Fibroblast of lung (primary cell): ENCODE measurements at regions not wholly inside any gene's neighbourhood (a gene's known extent, or its start where the extent isn't known, plus 50 kb on each side); places are given as distances from the start of the nearest gene placed in this dataset.
A peak's percentile ranks its signal among the peaks of the same experiment; 100 is the strongest.

Experiments used
- DNase-seq, 2 donors: peaks; one replicate each; pipeline versions ENCODE4 v3.0.0 to v3.0.0-alpha.2; 2010; ENCODE audit warnings: low read depth in 2 of 2
- H2AFZ ChIP-seq: 2 replicates; pipeline ENCODE4 v1.5.1; 2012; ENCODE audit warnings: low read length, control low read depth, inconsistent platforms
- H3K27ac ChIP-seq: 2 replicates; pipeline ENCODE4 v1.5.1; 2011; ENCODE audit warnings: low read length, control low read depth; ENCODE audit not compliant: insufficient read depth
- H3K27me3 ChIP-seq: 2 replicates; pipeline ENCODE4 v1.5.1; 2011; ENCODE audit warnings: mild to moderate bottlenecking, low read length; ENCODE audit not compliant: control insufficient read depth, insufficient read depth
- H3K36me3 ChIP-seq: 2 replicates; pipeline ENCODE4 v1.5.1; 2011; ENCODE audit warnings: low read length; ENCODE audit not compliant: control insufficient read depth, insufficient read depth
- H3K4me1 ChIP-seq: 2 replicates; pipeline ENCODE4 v1.5.1; 2011; ENCODE audit warnings: low read length; ENCODE audit not compliant: control insufficient read depth, insufficient read depth; ENCODE audit errors: extremely low read depth
- H3K4me2 ChIP-seq: 2 replicates; pipeline ENCODE4 v1.5.1; 2011; ENCODE audit warnings: low read length, control low read depth; ENCODE audit not compliant: insufficient read depth; ENCODE audit errors: extremely low read depth
- H3K4me3 ChIP-seq, 4 experiments: fragments of 200-600 bp in 1 of 4; sonication (generic) in 1 of 4; replicated peaks in 1 of 4; 2 replicates each; pipeline ENCODE4 v1.5.1; 2011 to 2016; ENCODE audit warnings: low read length in 4 of 4, low read depth in 3 of 4, mild to moderate bottlenecking in 3 of 4, control low read depth in 2 of 4, inconsistent platforms in 1 of 4, mixed read lengths in 1 of 4; ENCODE audit not compliant: insufficient read depth in 1 of 4; ENCODE audit errors: control extremely low read depth in 1 of 4
- H3K79me2 ChIP-seq: 2 replicates; pipeline ENCODE4 v1.5.1; 2012; ENCODE audit warnings: mild to moderate bottlenecking, low read length, inconsistent platforms; ENCODE audit not compliant: control insufficient read depth, insufficient read depth
- H3K9ac ChIP-seq: 2 replicates; pipeline ENCODE4 v1.5.1; 2011; ENCODE audit warnings: mild to moderate bottlenecking, low read length, control low read depth; ENCODE audit not compliant: insufficient read depth
- H3K9me3 ChIP-seq: 2 replicates; pipeline ENCODE4 v1.5.1; 2012; ENCODE audit warnings: low read depth, low read length; ENCODE audit not compliant: control insufficient read depth, insufficient read depth
- H4K20me1 ChIP-seq: 2 replicates; pipeline ENCODE4 v1.5.1; 2011; ENCODE audit warnings: low read length; ENCODE audit not compliant: control insufficient read depth, insufficient read depth; ENCODE audit errors: extremely low read depth
- EZH2 ChIP-seq: IDR thresholded peaks from 2 replicates; pipeline ENCODE4 v1.5.1; 2012; ENCODE audit warnings: low read length, control low read depth, mild to moderate bottlenecking; ENCODE audit errors: missing control alignments
- TF ChIP-seq, protein P1 (sequence below), 2 donors: IDR thresholded peaks in 1 of 2; conservative IDR thresholded peaks in 1 of 2; 1 replicate in 1 of 2; 2 replicates in 1 of 2; pipeline ENCODE4 v1.5.1; 2011 to 2012; ENCODE audit warnings: low read length in 2 of 2, control low read depth in 1 of 2, inconsistent platforms in 1 of 2, low read depth in 1 of 2, mild to moderate bottlenecking in 1 of 2

DNA sequence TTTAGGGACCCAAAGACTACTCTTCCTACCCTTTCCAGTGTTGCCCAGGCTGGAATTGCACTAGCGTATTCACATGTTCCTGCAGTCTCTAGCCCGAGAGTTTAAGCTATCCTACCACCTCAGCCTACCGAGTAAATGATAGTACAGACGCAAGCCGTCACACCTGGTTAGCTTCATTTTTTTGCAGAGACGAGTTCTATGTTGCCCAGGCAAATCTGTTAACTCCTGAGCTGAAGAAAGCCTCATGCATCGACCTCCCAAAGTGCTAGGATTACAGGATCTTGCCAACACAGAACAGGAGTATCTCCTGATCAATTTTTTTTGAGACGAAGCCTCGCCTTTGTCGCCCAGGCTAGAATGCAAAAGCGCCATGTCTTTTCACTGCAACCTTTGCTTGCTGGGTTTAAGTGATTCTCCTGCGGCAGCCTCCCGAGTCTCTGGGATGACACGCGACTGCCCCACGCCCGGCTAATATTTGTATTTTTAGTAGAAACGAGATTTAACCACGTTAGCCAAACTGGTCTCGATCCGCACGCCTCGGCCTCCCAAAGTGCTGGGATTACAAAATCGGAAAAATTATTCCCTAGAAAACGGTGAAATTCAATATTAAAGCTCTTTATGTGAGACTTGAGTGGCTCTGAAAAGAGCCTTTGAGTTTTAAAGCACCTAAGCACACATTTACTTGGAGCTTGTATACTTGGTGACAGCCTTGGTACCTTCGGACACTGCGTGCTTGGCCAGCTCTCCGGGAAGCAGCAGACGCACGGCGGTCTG lies 128.5 kb downstream of the HFE start:
- peak overlapping the region; percentile 33 for H2AFZ ChIP-seq

DNA sequence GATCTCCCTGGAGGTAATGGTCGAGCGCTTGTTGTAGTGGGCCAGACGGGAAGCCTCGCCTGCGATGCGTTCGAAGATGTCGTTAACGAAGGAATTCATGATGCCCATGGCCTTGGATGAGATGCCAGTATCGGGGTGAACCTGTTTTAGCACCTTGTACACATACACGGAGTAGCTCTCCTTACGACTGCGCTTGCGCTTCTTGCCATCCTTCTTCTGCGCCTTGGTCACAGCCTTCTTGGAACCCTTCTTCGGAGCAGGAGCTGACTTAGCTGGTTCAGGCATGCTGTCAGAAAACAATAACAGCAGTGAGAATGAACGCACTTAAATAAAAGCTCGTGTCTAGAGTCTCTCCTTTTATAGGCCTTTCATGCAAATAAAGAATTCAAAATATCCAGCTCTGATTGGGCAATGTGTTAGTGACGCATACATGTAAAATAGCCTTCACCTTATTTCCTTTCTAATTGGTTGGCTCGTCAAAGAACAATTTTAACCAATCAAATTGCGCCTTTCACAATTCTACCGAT lies 129.2 kb downstream of the HFE start:
- Histone ChIP-seq H3K27ac (peak overlapping the region; percentile 87), H2AFZ (peak overlapping the region; percentile 20), H3K9me3 (no peaks in the 10 kb centered on the region), H3K4me1 (peaks cover 2% of the 10 kb centered on the region), H3K27me3 (no peaks in the 10 kb centered on the region), H3K36me3 (no peaks in the 10 kb centered on the region), H3K9ac (peak overlapping the region; percentile 39), H3K4me2 (peak overlapping the region; percentile 94), H3K4me3 (peak overlapping the region; percentile 43 to 86 (median 68)), H3K79me2 (no peaks in the 10 kb centered on the region), H4K20me1 (no peaks in the 10 kb centered on the region)
- TF ChIP-seq, protein P1, sequence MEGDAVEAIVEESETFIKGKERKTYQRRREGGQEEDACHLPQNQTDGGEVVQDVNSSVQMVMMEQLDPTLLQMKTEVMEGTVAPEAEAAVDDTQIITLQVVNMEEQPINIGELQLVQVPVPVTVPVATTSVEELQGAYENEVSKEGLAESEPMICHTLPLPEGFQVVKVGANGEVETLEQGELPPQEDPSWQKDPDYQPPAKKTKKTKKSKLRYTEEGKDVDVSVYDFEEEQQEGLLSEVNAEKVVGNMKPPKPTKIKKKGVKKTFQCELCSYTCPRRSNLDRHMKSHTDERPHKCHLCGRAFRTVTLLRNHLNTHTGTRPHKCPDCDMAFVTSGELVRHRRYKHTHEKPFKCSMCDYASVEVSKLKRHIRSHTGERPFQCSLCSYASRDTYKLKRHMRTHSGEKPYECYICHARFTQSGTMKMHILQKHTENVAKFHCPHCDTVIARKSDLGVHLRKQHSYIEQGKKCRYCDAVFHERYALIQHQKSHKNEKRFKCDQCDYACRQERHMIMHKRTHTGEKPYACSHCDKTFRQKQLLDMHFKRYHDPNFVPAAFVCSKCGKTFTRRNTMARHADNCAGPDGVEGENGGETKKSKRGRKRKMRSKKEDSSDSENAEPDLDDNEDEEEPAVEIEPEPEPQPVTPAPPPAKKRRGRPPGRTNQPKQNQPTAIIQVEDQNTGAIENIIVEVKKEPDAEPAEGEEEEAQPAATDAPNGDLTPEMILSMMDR (conservative IDR thresholded peaks at IDR 0.05 in 1 of 2, IDR thresholded peaks at IDR 0.05 in 1 of 2; ENCODE audit: low read depth in 1 of 2, low read length in 2 of 2), result no peak
- no peak for TF ChIP-seq EZH2
- peak; percentile 98 to 100 for DNase-seq

More for the DNA sequence above, 128.5 kb downstream of the HFE start:
- Histone ChIP-seq H3K36me3 (no peaks in the 10 kb centered on the region), H4K20me1 (no peaks in the 10 kb centered on the region), H3K9me3 (no peaks in the 10 kb centered on the region), H3K27me3 (no peaks in the 10 kb centered on the region), H3K79me2 (no peaks in the 10 kb centered on the region), H3K4me2 (peak overlapping the region; percentile 94), H3K27ac (peak overlapping the region; percentile 87), H3K4me3 (peak overlapping the region; percentile 43 to 75 (median 67)), H3K4me1 (peaks cover 2% of the 10 kb centered on the region), H3K9ac (peak overlapping the region; percentile 33)
- peak; percentile 32 to 44 for DNase-seq
- TF ChIP-seq, protein P1 (conservative IDR thresholded peaks at IDR 0.05 in 1 of 2, IDR thresholded peaks at IDR 0.05 in 1 of 2; ENCODE audit: low read depth in 1 of 2, low read length in 2 of 2), result no peak
- TF ChIP-seq EZH2, result no peak

DNA sequence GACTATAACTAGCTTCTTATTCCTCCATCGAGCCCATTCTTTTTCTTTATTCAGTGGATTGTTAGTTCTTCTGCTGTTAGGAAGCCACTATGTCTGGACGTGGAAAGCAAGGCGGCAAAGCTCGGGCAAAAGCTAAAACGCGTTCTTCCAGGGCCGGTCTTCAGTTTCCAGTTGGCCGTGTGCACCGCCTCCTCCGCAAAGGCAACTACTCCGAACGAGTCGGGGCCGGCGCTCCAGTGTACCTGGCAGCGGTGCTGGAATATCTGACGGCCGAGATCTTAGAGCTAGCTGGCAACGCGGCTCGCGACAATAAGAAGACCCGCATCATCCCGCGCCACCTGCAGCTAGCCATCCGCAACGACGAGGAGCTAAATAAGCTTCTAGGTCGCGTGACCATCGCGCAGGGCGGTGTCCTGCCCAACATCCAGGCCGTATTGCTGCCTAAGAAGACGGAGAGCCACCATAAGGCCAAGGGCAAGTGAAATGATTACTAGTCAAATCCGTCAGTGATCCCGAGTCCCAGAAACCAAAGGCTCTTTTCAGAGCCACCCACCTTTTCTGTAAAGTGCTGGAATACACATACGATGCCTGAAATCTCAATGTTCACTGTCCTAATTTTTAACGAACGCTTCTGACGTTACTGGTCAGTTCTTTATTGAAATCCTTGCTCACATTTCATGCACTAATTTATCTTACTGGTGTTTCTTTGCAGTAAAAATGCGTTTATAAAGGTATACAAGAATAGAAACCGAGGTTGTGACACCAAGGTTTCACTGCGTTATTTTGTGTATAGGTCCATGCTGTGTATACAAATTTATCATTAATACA lies 129.9 kb downstream of the HFE start:
- H3K4me1 ChIP-seq, result peaks cover 2% of the 10 kb centered on the region
- H2AFZ ChIP-seq, result no peak overlapping the region
- no peaks in the 10 kb centered on the region for H3K79me2 ChIP-seq
- TF ChIP-seq, protein P1 (conservative IDR thresholded peaks at IDR 0.05 in 1 of 2, IDR thresholded peaks at IDR 0.05 in 1 of 2; ENCODE audit: low read depth in 1 of 2, low read length in 2 of 2), result peak; percentile 39 to 53
- TF ChIP-seq EZH2, result no peak
- peak overlapping the region; percentile 26 to 86 (median 56) for H3K4me3 ChIP-seq
- H3K36me3 ChIP-seq, result no peaks in the 10 kb centered on the region
- H3K27me3 ChIP-seq, result no peaks in the 10 kb centered on the region
- H3K27ac ChIP-seq, result peak overlapping the region; percentile 80
- H3K9me3 ChIP-seq, result no peaks in the 10 kb centered on the region
- peak overlapping the region; percentile 68 for H3K4me2 ChIP-seq
- H3K9ac ChIP-seq, result peak overlapping the region; percentile 39
- peak; percentile 90 to 92 for DNase-seq
- H4K20me1 ChIP-seq, result no peaks in the 10 kb centered on the region
